ENCODE measurements at regions not wholly inside any gene's neighbourhood (a gene's known extent, or its start where the extent isn't known, plus 50 kb on each side); places are given as distances from the start of the nearest gene placed in this dataset.
A peak's percentile ranks its signal among the peaks of the same experiment; 100 is the strongest.
"Not testable (repeated sequence)": the region's sequence is repeated elsewhere in the genome, so short reads cannot be mapped to it uniquely, and the experiment has no call there.

DNA sequence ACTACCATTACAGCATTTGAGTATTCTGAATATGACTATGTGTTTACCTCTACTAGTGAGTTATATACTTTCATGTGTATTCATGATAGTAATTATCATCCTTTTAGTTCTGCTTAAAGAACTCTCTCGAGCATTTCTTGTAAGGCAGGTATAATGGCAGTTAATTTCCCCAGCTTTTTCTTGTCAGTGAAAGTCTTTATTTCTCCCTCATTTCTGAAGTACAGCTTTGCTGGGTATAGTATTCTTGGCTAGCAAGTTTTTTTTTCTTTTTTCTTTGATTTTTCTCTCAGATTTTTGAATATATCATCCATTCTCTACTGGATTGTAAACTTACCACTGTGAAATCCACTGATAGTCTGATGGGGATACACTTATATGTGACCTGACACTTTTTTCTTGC lies 165.9 kb upstream of the ARHGAP5 start:
- DNase-seq (ENCODE audit: low spot score): no peak

- no peak for DNase-seq (ENCODE audit: low spot score)
Observed at GRCh38 chr14:31913370-31913769, 163.7 kb upstream of the ARHGAP5 start.

- not testable (repeated sequence) for DNase-seq (ENCODE audit: low spot score)
Observed at GRCh38 chr14:31918289-31918688, 158.8 kb upstream of the ARHGAP5 start.

DNA sequence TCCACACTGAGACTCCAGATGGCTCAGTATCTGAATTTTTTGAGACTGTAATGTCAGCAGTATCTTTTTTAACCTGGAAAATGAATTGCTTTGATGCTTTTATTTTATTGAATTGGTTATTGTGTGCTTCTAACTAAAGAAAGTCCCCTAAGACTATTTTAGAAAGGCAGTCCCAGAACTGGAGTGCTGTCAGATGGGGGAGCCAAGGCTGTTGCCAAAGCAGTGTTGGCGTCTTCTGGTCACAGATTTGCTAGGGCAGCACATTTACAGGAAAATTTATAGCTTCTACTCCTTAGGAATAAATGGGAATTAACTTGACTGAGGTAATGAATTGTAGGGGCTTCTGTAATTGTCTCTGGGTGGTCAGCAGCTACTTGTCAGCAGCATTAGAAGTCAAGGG lies 157.1 kb upstream of the ARHGAP5 start:
- DNase-seq (ENCODE audit: low spot score): no peak

DNA sequence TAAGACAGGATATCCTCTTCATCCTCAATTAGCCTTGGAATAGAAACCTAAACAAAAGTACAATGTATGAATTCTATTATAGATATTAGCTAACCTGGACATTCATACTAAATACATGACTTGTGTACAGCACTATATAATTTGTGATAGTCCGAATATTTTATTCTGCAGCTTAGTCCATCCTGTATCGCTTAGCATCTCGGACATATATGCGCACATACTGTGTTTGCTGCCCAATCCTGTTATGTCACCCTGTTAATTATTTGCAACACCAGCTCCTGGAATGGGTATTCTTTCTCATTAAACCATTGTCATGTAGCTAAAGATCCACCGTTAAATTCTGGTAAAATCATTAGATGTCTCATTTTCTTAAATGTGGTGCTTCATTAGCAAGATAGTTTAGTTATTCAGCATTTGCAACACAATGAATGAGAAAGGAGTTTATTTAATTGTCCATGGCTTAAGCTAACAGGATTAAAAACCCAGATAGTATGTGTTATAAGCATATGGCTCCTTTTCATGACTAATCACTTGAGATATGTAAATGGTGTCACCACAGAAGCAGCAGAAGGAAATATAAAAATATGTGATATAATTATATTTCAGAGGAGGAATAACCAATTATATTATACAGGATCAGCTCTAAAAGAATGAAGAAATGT lies 156.0 kb upstream of the ARHGAP5 start:
- DNase-seq (ENCODE audit: low spot score): no peak

- no peak for DNase-seq (ENCODE audit: low spot score)
Observed at GRCh38 chr14:31921721-31922120, 155.4 kb upstream of the ARHGAP5 start.

DNA sequence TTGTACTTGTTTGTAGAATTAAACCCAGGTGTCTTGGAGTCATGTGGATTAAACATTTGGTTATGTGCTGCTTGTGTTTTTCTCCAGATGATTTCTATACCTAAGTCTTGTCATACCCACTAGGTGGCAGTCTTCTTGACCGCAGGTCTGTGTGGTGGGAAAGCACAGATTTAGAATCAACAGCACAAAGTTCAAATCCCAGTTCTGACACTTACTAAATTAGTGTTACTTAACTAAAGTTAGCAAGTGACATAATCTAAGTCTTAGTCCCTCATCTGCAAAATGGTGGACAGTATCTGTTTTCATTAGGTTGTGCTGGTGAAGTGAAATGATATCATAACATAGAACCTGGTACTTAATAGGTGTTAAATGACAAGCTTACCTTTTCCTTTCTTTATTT lies 151.0 kb upstream of the ARHGAP5 start:
- DNase-seq (ENCODE audit: low spot score): peak; percentile 41

GRCh38 chr14:31926652-31927347 lies 150.3 kb upstream of the ARHGAP5 start:
- DNase-seq (ENCODE audit: low spot score): no peak

- peak; percentile 40 for DNase-seq (ENCODE audit: low spot score)
Observed at GRCh38 chr14:31927348-31927832, 149.7 kb upstream of the ARHGAP5 start.

- no peak for DNase-seq (ENCODE audit: low spot score)
Observed at GRCh38 chr14:31930070-31930469, 147.0 kb upstream of the ARHGAP5 start.

GRCh38 chr14:31930493-31931240 lies 146.4 kb upstream of the ARHGAP5 start:
- peak; percentile 30 for DNase-seq (ENCODE audit: low spot score)

DNA sequence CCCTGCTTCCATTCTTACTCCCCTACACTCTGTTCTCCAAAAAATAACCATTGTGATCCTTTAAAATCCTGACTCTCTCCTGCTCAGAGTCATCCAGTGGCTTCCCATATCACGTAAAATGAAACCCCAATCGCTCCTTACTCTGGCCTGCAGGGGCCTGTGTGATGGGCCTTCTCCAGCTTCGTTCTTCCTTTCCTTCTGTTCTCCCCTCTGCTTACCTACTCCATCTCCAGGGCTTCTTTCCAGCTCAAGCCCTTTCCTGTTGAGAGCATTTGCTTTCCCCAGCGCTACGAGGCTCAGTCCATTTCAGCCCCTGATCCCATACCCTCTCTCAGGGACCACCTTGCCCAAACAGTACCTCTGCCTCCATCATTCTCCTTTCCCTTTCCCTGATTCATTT lies 144.4 kb upstream of the ARHGAP5 start:
- DNase-seq (ENCODE audit: low spot score): no peak

DNA sequence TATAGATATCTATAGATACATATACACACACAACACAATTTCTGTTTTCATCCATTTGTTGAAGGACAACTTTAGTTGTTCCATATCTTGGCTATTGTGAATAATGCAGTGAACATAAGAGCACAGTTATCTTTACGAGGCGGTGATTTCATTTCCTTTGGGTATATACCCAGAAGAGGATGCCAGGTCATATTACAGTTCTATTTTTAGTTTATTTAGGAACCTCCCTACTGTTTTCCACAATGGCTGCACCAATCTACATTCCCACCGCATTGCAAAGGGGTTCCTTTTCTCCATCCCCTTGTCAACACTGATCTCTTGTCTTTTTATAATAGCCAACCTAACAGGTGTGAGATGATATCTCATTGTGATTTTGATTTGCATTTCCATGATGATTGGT lies 143.4 kb upstream of the ARHGAP5 start:
- peak; percentile 25 for DNase-seq (ENCODE audit: low spot score)

DNA sequence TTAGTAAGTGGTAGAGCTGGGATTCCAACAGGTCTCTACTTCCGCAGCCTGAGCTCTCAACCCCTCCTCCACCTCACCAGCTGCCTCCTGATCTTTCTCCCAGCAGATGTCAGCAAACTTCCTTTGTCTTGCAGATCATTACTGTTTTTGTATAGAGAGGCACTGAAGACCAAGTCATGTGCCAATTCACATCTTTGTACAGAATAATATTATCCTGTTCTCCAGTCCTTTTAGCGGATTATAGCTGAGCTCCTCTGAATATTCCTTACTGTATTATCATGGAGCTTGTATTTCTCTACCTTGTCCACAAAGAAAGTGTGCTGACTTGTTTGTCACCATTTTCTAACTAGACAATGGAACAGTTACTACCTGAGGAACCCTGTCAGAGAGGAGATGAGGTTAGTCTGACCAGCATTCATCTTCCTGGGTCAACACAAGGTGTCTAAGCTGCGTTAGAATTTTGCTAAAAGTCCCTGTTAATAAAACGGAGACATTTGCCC lies 142.3 kb upstream of the ARHGAP5 start:
- peak; percentile 71 for DNase-seq (ENCODE audit: low spot score)

DNA sequence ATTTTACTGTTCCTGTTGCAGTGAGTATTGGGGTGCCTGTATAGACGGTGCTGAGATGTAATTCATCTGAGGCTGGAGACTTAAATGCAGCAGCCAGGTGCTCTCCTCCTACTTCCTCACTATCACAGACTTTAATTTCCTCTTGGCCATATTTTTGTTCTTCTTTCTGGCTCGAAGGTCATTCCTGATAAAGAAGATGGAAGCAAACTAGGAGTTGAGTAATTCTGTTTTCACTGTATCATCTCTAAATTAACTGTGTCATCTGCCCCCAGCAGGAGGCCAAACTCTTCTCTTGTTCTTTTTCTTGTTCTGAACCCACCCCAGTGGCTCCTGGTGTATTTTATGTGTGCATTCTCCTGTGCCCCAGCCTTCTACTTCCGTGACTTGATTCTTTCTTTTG lies 141.7 kb upstream of the ARHGAP5 start:
- DNase-seq (ENCODE audit: low spot score): no peak

GRCh38 chr14:31936115-31936514 lies 141.0 kb upstream of the ARHGAP5 start:
- DNase-seq (ENCODE audit: low spot score): peak; percentile 56

GRCh38 chr14:31937730-31938346 lies 139.3 kb upstream of the ARHGAP5 start:
- peak; percentile 72 for DNase-seq (ENCODE audit: low spot score)

- no peak for DNase-seq (ENCODE audit: low spot score)
Observed at GRCh38 chr14:31939934-31940333, 137.2 kb upstream of the ARHGAP5 start.

DNA sequence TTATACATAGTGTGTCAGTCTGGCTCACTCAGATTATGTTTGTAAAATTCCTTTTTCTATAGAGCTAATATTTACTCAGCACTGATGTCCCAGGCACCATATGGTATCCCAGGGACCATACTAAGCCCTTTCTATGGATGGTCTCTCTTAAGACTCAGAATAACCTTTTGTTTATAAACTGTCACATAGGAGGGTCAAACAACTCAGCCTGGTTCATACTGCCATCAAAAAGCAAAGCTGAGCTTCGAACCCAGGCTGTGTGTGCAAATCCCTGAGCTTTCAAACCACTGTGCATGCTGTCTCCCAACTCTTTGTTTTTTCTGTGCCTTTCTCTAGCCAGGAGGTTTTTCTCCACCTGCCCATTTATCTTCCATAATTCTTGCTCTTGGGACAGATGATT lies 135.6 kb upstream of the ARHGAP5 start:
- no peak for DNase-seq (ENCODE audit: low spot score)

GRCh38 chr14:31942166-31942841 lies 134.8 kb upstream of the ARHGAP5 start:
- no peak for DNase-seq (ENCODE audit: low spot score)

DNA sequence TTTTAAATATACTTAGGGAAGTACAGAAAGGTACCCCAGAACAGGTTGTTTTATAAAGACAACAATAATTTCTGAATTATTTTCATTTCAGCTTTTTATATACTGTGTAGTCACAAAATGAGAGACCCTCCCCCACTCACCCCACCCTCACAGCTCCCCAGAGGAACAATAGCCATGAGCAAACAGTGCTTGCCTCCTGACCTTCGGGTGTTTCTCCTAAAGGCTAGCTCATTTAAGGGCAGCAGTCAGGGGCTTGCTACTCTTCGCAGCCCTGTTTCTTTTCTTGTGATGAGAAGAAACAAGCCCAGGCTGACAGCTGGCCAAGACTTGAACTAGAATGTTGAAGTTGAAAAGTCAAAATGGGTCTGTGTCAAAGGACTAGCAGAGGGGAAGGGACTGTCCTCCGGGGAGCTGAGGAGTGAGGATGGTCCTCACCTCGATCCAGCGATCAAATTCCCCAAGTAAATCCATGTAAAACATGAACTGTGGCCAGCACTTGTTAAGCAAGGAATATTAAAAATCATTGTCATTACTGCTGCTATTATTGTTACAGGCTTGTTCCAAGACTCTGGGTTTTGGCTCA lies 133.8 kb upstream of the ARHGAP5 start:
- no peak for DNase-seq (ENCODE audit: low spot score)
